ENCODE measurements at regions not wholly inside any gene's neighbourhood (a gene's known extent, or its start where the extent isn't known, plus 50 kb on each side); places are given as distances from the start of the nearest gene placed in this dataset.

GRCh38 chr6:97812940-97813339 is 529.9 kb upstream of the MMS22L start:
- Histone ChIP-seq H3K4me3 (no peak overlapping the region), H3K4me1 (no peaks in the 10 kb centered on the region), H3K36me3 (replicated peaks in 1 of 2; ENCODE audit: insufficient read depth in 1 of 2, low read depth in 2 of 2) (no peaks in the 10 kb centered on the region), H3K27ac (no peak overlapping the region), H3K9me3 (no peaks in the 10 kb centered on the region), H3K27me3 (no peaks in the 10 kb centered on the region)
- no peak for DNase-seq
- TF ChIP-seq CTCF (IDR thresholded peaks at IDR 0.05), result no peak
- no peak for TF ChIP-seq POLR2A (IDR thresholded peaks at IDR 0.05)
- intact Hi-C loops (cut with DNase I), result no loop called here
- no peak for ATAC-seq

- WGBS, 2 donors, result 61 to 82% methylated on average over 4 of the region's 4 CpGs
- DNase-seq (no peak), ATAC-seq (no peak)
- Histone ChIP-seq H3K36me3 (replicated peaks in 1 of 2; ENCODE audit: insufficient read depth in 1 of 2, low read depth in 2 of 2) (no peaks in the 10 kb centered on the region), H3K27me3 (no peaks in the 10 kb centered on the region), H3K27ac (no peak overlapping the region), H3K9me3 (no peaks in the 10 kb centered on the region), H3K4me3 (no peak overlapping the region), H3K4me1 (no peaks in the 10 kb centered on the region)
- no peak for TF ChIP-seq CTCF (IDR thresholded peaks at IDR 0.05)
- TF ChIP-seq POLR2A (IDR thresholded peaks at IDR 0.05), result no peak
- intact Hi-C loops (cut with DNase I), result no loop called here
Measured at GRCh38 chr6:97813889-97814567, 531.0 kb upstream of the MMS22L start.

GRCh38 chr6:97815301-97815812 is 532.3 kb upstream of the MMS22L start:
- Histone ChIP-seq H3K9me3 (no peaks in the 10 kb centered on the region), H3K36me3 (replicated peaks in 1 of 2; ENCODE audit: insufficient read depth in 1 of 2, low read depth in 2 of 2) (no peaks in the 10 kb centered on the region), H3K27ac (no peak overlapping the region), H3K27me3 (no peaks in the 10 kb centered on the region), H3K4me3 (no peak overlapping the region), H3K4me1 (no peaks in the 10 kb centered on the region)
- TF ChIP-seq CTCF (IDR thresholded peaks at IDR 0.05) (no peak), POLR2A (IDR thresholded peaks at IDR 0.05) (no peak)
- DNase-seq (no peak), ATAC-seq (no peak)
- 52 to 80% methylated on average over 2 of the region's 2 CpGs for WGBS, 2 donors
- intact Hi-C loops (cut with DNase I), result no loop called here

- no peak overlapping the region for H3K27ac ChIP-seq
- TF ChIP-seq CTCF (IDR thresholded peaks at IDR 0.05), result no peak
- TF ChIP-seq POLR2A (IDR thresholded peaks at IDR 0.05), result no peak
- intact Hi-C loops (cut with DNase I), result no loop called here
- DNase-seq (no peak), ATAC-seq (no peak)
- WGBS, 2 donors, result 38 to 50% methylated on average over 2 of the region's 2 CpGs
- H3K4me1 ChIP-seq, result no peaks in the 10 kb centered on the region
- H3K4me3 ChIP-seq, result no peak overlapping the region
- no peaks in the 10 kb centered on the region for H3K9me3 ChIP-seq
- H3K36me3 ChIP-seq (replicated peaks in 1 of 2; ENCODE audit: insufficient read depth in 1 of 2, low read depth in 2 of 2), result no peaks in the 10 kb centered on the region
- no peaks in the 10 kb centered on the region for H3K27me3 ChIP-seq
Measured at GRCh38 chr6:97816526-97816925, 533.5 kb upstream of the MMS22L start.

- ATAC-seq, result no peak
- H3K36me3 ChIP-seq (replicated peaks in 1 of 2; ENCODE audit: insufficient read depth in 1 of 2, low read depth in 2 of 2), result no peaks in the 10 kb centered on the region
- no peak overlapping the region for H3K4me3 ChIP-seq
- no peaks in the 10 kb centered on the region for H3K4me1 ChIP-seq
- no peak overlapping the region for H3K27ac ChIP-seq
- 27 to 30% methylated on average over 3 of the region's 3 CpGs for WGBS, 2 donors
- TF ChIP-seq POLR2A (IDR thresholded peaks at IDR 0.05), result no peak
- no peak for TF ChIP-seq CTCF (IDR thresholded peaks at IDR 0.05)
- intact Hi-C loops (cut with DNase I), result no loop called here
- DNase-seq, result no peak
- no peaks in the 10 kb centered on the region for H3K9me3 ChIP-seq
- H3K27me3 ChIP-seq, result no peaks in the 10 kb centered on the region
Measured at GRCh38 chr6:97819710-97820109, 536.7 kb upstream of the MMS22L start.
